HUES48 (cell line): ENCODE measurements at regions not wholly inside any gene's neighbourhood (a gene's known extent, or its start where the extent isn't known, plus 50 kb on each side); places are given as distances from the start of the nearest gene placed in this dataset.
"Not testable (repeated sequence)": the region's sequence is repeated elsewhere in the genome, so short reads cannot be mapped to it uniquely, and the experiment has no call there.

ENCODE experiments used
- H3K27ac ChIP-seq: one replicate; pipeline ENCODE4 v1.7.0; 2013; ENCODE audit warnings: low read depth, low read length, inconsistent platforms
- H3K27me3 ChIP-seq: 2 replicates; pipeline ENCODE4 v1.6.1; 2013; ENCODE audit warnings: mild to moderate bottlenecking, low read length; ENCODE audit not compliant: control insufficient read depth, insufficient read depth
- H3K36me3 ChIP-seq: 2 replicates; pipeline ENCODE4 v1.6.1; 2013; ENCODE audit warnings: low read length; ENCODE audit not compliant: control insufficient read depth, insufficient read depth
- H3K4me1 ChIP-seq: 2 replicates; pipeline ENCODE4 v1.6.1; 2013; ENCODE audit warnings: mild to moderate bottlenecking, low read length; ENCODE audit not compliant: control insufficient read depth, insufficient read depth
- H3K4me3 ChIP-seq: 2 replicates; pipeline ENCODE4 v1.5.1; 2013; ENCODE audit warnings: mild to moderate bottlenecking, low read depth, low read length
- H3K9ac ChIP-seq: 2 replicates; pipeline ENCODE4 v1.6.1; 2013; ENCODE audit warnings: mild to moderate bottlenecking, low read depth, low read length, moderate library complexity
- H3K9me3 ChIP-seq: 2 replicates; pipeline ENCODE4 v1.6.1; 2013; ENCODE audit warnings: low read length; ENCODE audit not compliant: control insufficient read depth, insufficient read depth

DNA sequence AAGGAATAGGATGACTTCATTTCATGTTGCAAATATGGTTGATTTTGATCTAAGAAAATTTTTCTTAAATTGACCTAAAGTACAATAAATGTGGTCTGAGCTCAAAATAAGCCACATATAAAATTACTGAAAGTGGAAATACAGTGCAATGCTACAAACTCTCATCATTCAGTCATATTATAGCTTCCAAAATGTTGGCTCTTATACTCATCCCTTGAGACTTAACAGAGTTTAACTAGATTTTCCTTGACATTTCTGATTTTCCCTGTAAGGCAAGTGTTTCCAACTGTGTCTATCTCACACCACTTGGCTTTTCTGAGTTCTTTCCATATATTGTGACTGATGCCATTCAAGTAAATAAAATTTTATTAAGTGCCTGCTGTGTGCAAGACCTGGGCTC, 123.7 kb upstream of the NTF3 start:
- H3K27me3 ChIP-seq, result no peaks in the 10 kb centered on the region
- H3K9ac ChIP-seq, result no peak overlapping the region
- H3K4me1 ChIP-seq, result no peaks in the 10 kb centered on the region
- H3K27ac ChIP-seq, result no peak overlapping the region
- no peak overlapping the region for H3K4me3 ChIP-seq
- no peaks in the 10 kb centered on the region for H3K36me3 ChIP-seq
- H3K9me3 ChIP-seq, result no peaks in the 10 kb centered on the region

DNA sequence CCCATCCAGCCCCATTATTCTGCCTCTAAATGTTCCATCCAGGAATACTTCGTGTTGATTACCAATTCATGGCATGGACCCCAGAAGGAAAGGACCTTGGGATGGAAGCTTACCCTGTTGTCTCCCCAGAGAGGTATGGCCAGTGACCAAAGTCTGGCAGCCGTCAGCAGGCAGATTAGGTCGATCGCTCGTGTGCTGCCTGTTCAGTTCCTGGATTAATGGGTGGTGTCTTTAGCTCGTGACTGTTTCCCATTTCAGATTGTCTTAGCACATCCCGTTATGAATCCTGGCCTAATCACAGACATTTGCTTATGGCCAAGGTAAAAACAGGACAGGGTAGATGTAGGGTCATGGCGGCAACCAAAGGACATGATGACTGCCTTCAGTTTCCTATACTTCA, 122.9 kb upstream of the NTF3 start:
- H3K9me3 ChIP-seq, result 0 out of 2 replicates have a peak, but pooled peaks cover under 1% of the 10 kb centered on the region
- H3K36me3 ChIP-seq, result no peaks in the 10 kb centered on the region
- H3K4me3 ChIP-seq, result no peak overlapping the region
- no peaks in the 10 kb centered on the region for H3K4me1 ChIP-seq
- H3K9ac ChIP-seq, result no peak overlapping the region
- no peaks in the 10 kb centered on the region for H3K27me3 ChIP-seq
- H3K27ac ChIP-seq, result no peak overlapping the region

DNA sequence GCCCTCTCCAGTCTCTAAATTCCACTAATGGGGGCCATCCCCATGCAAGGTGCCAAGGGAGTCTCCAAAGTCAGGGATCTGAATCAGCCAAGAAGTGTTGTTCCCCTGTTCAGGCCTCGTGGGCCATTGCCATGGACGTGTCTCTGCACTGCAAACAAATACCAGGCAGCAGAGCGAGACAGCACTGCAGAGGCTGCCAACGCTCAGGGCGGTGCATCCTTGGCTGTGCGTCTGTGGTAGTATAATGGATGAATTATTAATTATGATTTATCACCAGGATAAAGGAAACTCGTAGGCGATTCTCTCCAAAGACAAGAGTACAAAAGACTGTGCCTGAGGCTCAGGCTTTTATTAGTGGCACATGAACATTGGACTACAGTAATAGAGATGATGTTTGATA, 122.3 kb upstream of the NTF3 start:
- no peaks in the 10 kb centered on the region for H3K36me3 ChIP-seq
- H3K9me3 ChIP-seq, result peaks cover 4% of the 10 kb centered on the region; the same call in 1 of the 2 replicates
- no peak overlapping the region for H3K27ac ChIP-seq
- H3K4me3 ChIP-seq, result no peak overlapping the region
- H3K4me1 ChIP-seq, result no peaks in the 10 kb centered on the region
- no peaks in the 10 kb centered on the region for H3K27me3 ChIP-seq
- no peak overlapping the region for H3K9ac ChIP-seq

DNA sequence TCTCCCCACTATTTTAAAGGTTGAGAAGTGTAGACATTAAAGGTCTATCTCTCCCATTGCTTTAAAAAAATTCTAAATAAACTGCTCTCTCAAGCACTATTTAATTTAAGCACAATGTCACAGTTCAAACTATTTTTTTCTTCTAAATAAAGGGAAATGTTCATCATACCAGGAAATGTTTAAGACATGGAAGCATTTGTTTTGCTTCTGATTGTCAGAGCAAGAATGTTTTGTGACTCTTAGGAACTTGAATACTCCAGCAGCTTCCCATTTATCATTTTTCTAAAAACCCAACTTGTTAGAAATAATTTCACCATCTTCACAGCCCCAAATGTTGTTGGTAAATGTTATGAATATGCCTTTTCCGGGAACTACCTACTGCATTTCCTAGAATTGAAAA, 121.8 kb upstream of the NTF3 start:
- Histone ChIP-seq H3K4me3 (no peak overlapping the region), H3K36me3 (no peaks in the 10 kb centered on the region), H3K27me3 (no peaks in the 10 kb centered on the region), H3K9me3 (peaks cover 4% of the 10 kb centered on the region; the same call in 1 of the 2 replicates), H3K9ac (no peak overlapping the region), H3K4me1 (no peaks in the 10 kb centered on the region), H3K27ac (no peak overlapping the region)

DNA sequence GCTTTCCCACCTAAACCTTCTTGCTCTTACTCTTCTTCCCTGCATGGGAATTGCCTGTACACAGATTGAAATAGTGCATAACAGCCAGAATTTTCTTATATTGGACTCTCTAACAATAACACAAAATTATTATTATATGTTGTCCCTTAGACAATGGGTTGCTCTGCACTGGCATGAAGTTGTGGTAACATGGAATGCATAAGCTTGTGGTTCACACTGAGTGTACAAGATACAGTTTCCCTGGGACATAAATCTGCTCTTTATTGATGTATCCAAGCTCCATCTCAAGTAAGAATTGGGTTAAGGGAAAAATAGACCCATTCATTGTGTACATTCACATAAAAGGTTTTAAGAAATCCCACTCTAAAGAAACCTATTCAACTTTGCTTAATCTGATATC, 114.4 kb upstream of the NTF3 start:
- Histone ChIP-seq H3K27ac (no peak overlapping the region), H3K4me3 (no peak overlapping the region), H3K9me3 (peaks cover 4% of the 10 kb centered on the region; the same call in 1 of the 2 replicates), H3K36me3 (no peaks in the 10 kb centered on the region), H3K4me1 (no peaks in the 10 kb centered on the region), H3K9ac (no peak overlapping the region), H3K27me3 (no peaks in the 10 kb centered on the region; the same call in 1 of the 2 replicates)

DNA sequence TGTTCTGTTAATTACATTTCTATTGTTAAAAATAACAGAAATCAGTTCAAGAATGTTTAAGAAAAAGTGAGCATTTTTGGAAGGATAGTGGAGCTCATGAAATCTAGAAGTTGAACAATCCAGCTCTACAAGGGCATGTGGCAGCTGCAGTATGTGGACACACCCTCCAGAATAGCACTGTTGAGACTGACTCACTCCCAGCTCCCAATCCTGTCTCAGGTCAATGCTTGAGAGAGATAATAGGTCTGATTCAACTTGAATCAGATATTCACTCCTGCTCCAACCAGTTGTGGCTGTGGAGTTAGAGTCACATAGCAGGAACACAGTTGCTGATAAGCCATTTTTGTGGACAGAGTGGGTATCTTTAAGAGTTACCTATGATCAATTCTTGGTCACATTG, 113.0 kb upstream of the NTF3 start:
- peaks cover 4% of the 10 kb centered on the region; the same call in 1 of the 2 replicates for H3K9me3 ChIP-seq
- no peak overlapping the region for H3K27ac ChIP-seq
- H3K36me3 ChIP-seq, result no peaks in the 10 kb centered on the region
- no peaks in the 10 kb centered on the region for H3K4me1 ChIP-seq
- H3K9ac ChIP-seq, result no peak overlapping the region
- no peak overlapping the region for H3K4me3 ChIP-seq
- no peaks in the 10 kb centered on the region; the same call in 1 of the 2 replicates for H3K27me3 ChIP-seq

DNA sequence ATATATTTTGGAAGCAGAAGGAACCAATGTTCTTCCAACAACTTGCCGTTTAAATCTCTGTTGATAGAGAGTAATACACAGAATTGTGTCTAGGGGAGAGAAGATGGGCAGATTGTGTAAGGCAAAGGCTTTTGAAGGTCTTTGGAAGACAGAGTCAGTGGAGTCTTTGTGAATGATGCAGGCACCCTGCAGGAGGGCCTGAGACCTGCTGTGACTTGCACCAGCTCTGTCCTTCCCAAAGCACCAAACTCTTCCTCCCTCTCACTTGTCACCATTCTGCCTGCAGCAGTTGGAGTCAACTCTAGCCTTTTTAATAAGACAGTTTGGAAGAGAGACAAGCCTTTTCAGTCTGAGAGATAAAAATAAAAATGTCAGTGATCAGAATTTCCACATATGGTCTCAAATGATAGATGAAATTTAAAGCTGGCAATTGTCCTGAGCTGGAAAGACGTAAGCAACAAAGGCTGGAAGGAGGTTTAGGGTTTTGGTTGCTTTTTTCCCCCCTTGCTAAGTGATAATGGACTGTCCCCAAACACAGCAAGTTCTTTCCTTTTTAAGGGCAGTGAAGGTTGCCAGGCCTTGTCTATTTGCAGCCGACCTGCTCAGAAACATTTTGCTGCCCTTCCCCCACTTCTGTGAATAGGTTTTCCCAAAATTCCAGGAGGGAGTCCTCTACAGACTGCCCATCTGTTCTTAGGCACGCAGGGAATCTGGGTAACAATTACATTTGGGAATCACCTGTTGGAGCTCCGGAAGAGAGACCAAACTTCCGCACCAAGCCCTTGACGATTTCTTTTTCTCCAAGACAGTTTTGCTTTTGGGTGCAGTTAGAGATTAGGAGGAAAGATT, 103.0 kb upstream of the NTF3 start:
- Histone ChIP-seq H3K9ac (no peak overlapping the region), H3K4me1 (peaks cover 15% of the 10 kb centered on the region)

DNA sequence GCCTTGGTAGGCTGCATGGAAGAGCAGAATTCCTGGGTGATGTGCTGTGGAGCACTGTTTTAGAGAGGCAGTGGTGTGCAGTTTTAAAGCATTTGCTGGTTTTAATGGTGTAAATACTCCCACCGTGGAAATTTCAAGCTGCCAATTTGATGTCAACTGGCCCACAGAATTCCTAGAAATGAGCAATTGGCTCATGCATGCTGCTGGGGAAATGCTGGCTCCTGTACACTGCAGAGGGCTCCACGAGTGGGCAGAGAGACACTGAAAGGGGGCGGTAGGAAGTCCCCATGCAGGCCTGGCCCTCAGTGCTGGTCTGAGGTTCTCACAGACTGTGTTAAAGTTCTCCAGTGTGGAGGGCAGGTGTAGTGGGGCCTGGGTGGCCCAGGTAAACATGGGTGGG, 99.4 kb upstream of the NTF3 start:
- Histone ChIP-seq H3K9ac (no peak overlapping the region), H3K27me3 (no peaks in the 10 kb centered on the region), H3K27ac (no peak overlapping the region), H3K36me3 (no peaks in the 10 kb centered on the region), H3K4me3 (no peak overlapping the region), H3K4me1 (peaks cover 15% of the 10 kb centered on the region), H3K9me3 (no peaks in the 10 kb centered on the region)

More for the DNA sequence above, 103.0 kb upstream of the NTF3 start:
- Histone ChIP-seq H3K36me3 (no peaks in the 10 kb centered on the region), H3K27me3 (no peaks in the 10 kb centered on the region), H3K27ac (no peak overlapping the region), H3K9me3 (no peaks in the 10 kb centered on the region), H3K4me3 (no peak overlapping the region)

DNA sequence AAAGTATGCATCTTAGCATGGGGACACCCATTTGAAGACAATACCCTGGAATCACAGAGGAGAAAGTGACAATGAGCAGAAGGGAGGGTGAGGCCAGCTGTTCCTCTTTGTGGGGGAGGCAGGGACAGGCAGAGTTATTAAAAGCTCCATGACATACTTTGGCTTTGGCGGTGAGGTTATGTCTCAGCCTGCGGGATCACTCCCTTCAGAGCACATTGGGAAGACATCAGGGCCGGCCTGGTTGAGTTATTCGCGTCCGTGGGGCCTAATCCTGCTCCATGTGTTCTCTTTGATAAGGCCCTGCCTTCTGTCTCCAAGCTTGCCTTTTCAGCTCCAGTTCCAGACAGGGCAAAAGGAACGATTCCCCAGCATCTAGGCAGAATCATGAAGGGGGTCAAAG, 98.8 kb upstream of the NTF3 start:
- no peak overlapping the region for H3K4me3 ChIP-seq

DNA sequence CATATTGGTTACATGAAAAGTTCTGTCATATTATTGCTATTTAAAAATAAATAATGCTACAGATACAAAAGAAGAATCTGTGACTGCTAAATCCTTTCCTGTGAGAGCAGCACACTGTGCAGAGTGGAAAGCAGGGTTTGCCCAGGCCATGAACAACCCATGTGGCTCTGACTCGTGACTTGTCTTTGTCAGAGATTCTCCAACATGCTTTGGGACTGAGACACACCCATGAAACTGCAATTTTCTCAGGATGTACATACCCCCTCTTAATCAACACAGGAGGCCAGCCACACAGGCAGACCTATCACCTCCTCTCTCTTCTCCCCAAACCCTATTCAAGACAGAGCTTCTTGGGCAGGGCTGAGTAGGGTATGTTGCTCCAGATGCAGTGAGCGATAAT, 96.8 kb upstream of the NTF3 start:
- no peaks in the 10 kb centered on the region for H3K36me3 ChIP-seq
- H3K27ac ChIP-seq, result no peak overlapping the region
- no peaks in the 10 kb centered on the region for H3K27me3 ChIP-seq
- H3K4me3 ChIP-seq, result no peak overlapping the region
- no peaks in the 10 kb centered on the region for H3K4me1 ChIP-seq
- no peak overlapping the region for H3K9ac ChIP-seq
- H3K9me3 ChIP-seq, result no peaks in the 10 kb centered on the region

More for the DNA sequence above, 98.8 kb upstream of the NTF3 start:
- no peaks in the 10 kb centered on the region for H3K9me3 ChIP-seq
- no peaks in the 10 kb centered on the region for H3K27me3 ChIP-seq
- H3K36me3 ChIP-seq, result no peaks in the 10 kb centered on the region
- H3K4me1 ChIP-seq, result peaks cover 15% of the 10 kb centered on the region
- no peak overlapping the region for H3K27ac ChIP-seq
- H3K9ac ChIP-seq, result no peak overlapping the region

DNA sequence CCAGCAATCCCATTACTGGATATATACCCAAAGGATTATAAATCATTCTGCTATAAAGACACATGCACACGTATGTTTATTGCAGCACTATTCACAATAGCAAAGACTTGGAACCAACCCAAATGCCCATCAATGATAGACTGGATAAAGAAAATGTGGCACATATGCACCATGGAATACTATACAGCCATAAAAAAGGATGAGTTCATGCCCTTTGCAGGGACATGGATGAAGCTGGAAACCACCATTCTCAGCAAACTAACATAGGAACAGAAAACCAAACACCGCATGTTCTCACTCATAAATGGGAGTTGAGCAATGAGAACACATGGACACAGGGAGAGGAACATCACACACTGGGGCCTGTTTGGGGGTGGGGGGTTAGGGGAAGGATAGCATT, 90.8 kb upstream of the NTF3 start:
- not testable (repeated sequence) for H3K27me3 ChIP-seq, H3K27ac ChIP-seq, H3K36me3 ChIP-seq, H3K9me3 ChIP-seq, H3K9ac ChIP-seq, H3K4me3 ChIP-seq, H3K4me1 ChIP-seq
